Uterus (tissue), 3 donors: ENCODE measurements at regions not wholly inside any gene's neighbourhood (a gene's known extent, or its start where the extent isn't known, plus 50 kb on each side); places are given as distances from the start of the nearest gene placed in this dataset.

Experiments used
- DNase-seq, 2 donors: peaks; one replicate each; pipeline ENCODE4 v3.0.0-alpha.2; 2019 to 2020
- H3K27ac ChIP-seq, 2 donors: fragments of 200-600 bp; sonication (generic); 1 replicate in 1 of 2; 2 replicates in 1 of 2; pipeline ENCODE4 v1.5.1; 2016 to 2018
- H3K27me3 ChIP-seq, 2 donors: fragments of 200-600 bp; sonication (generic); one replicate each; pipeline ENCODE4 v1.5.1; 2018 to 2019; ENCODE audit warnings: control low read depth in 1 of 2
- H3K36me3 ChIP-seq, 2 donors: fragments of 200-600 bp; sonication (generic); one replicate each; pipeline ENCODE4 v1.5.1; 2019; ENCODE audit warnings: control low read depth in 1 of 2
- H3K4me1 ChIP-seq, 2 donors: fragments of 200-600 bp; sonication (generic); one replicate each; pipeline ENCODE4 v1.5.1; 2018 to 2019; ENCODE audit warnings: control low read depth in 1 of 2
- H3K4me3 ChIP-seq, 2 donors: fragments of 200-600 bp; sonication (generic); 1 replicate in 1 of 2; 2 replicates in 1 of 2; pipeline ENCODE4 v1.5.1; 2018 to 2019; ENCODE audit warnings: mild to moderate bottlenecking in 1 of 2
- H3K9me3 ChIP-seq, 2 donors: fragments of 200-600 bp; sonication (generic); one replicate each; pipeline ENCODE4 v1.5.1; 2019; ENCODE audit warnings: control low read depth in 1 of 2
- CTCF ChIP-seq, 4 experiments: fragments of 200-600 bp in 2 of 4; fragments of 450-650 bp in 2 of 4; sonication (generic) in 2 of 4; IDR thresholded peaks; one replicate each; pipeline ENCODE4 v1.5.1; 2016 to 2019; ENCODE audit warnings: antibody characterized with exemption in 4 of 4, mild to moderate bottlenecking in 2 of 4, moderate library complexity in 1 of 4
- POLR2A ChIP-seq, 2 donors: fragments of 450-650 bp; IDR thresholded peaks; one replicate each; pipeline ENCODE4 v1.6.1; 2016; ENCODE audit warnings: antibody characterized with exemption in 2 of 2, mild to moderate bottlenecking in 1 of 2, moderate library complexity in 1 of 2
- intact Hi-C: fragments of 100-400 bp; cut with DNase I; formaldehyde crosslinking; loops from one replicate; pipeline ENCODE4 v1.15.1; 2023; ENCODE audit warnings: low total_unique reads
- donor health status: DM: yes; HTN: yes; CAD: no.

- H3K27me3 ChIP-seq = no peaks in the 10 kb centered on the region
- no peaks in the 10 kb centered on the region for H3K36me3 ChIP-seq
- peak in 1 of 2 donors; percentile 26 for DNase-seq
- H3K4me1 ChIP-seq = no peaks in the 10 kb centered on the region
- no peak overlapping the region for H3K4me3 ChIP-seq
- intact Hi-C loops = no loop called here
- peak overlapping the region in 1 of 2 donors; percentile 1 for H3K27ac ChIP-seq
- TF ChIP-seq CTCF (IDR thresholded peaks at IDR 0.05) = no peak
- TF ChIP-seq POLR2A (IDR thresholded peaks at IDR 0.05) = no peak
- H3K9me3 ChIP-seq = no peaks in the 10 kb centered on the region
Observed at GRCh38 chr10:121154846-121155245, 303.7 kb downstream of the WDR11 start.

- intact Hi-C loops = no loop called here
- Histone ChIP-seq H3K27me3 (no peaks in the 10 kb centered on the region), H3K9me3 (no peaks in the 10 kb centered on the region), H3K36me3 (no peaks in the 10 kb centered on the region), H3K4me3 (no peak overlapping the region), H3K4me1 (no peaks in the 10 kb centered on the region), H3K27ac (peak overlapping the region in 1 of 2 donors; percentile 1)
- TF ChIP-seq POLR2A (IDR thresholded peaks at IDR 0.05) (no peak), CTCF (IDR thresholded peaks at IDR 0.05) (no peak)
- DNase-seq = peak in 1 of 2 donors; percentile 35
Observed at GRCh38 chr10:121155742-121156474, 304.7 kb downstream of the WDR11 start.

GRCh38 chr10:121157998-121158397 is 306.8 kb downstream of the WDR11 start:
- intact Hi-C loops = no loop called here
- Histone ChIP-seq H3K4me1 (no peaks in the 10 kb centered on the region), H3K9me3 (no peaks in the 10 kb centered on the region), H3K27me3 (no peaks in the 10 kb centered on the region), H3K27ac (no peak overlapping the region), H3K4me3 (no peak overlapping the region), H3K36me3 (no peaks in the 10 kb centered on the region)
- TF ChIP-seq CTCF (IDR thresholded peaks at IDR 0.05) (no peak), POLR2A (IDR thresholded peaks at IDR 0.05) (no peak)
- DNase-seq = peak in 1 of 2 donors; percentile 25

- DNase-seq = no peak
- TF ChIP-seq POLR2A (IDR thresholded peaks at IDR 0.05) (no peak), CTCF (IDR thresholded peaks at IDR 0.05) (no peak)
- H3K9me3 ChIP-seq = peaks cover 0 to 2% of the 10 kb centered on the region in 2 donors
- H3K36me3 ChIP-seq = no peaks in the 10 kb centered on the region
- no peak overlapping the region for H3K27ac ChIP-seq
- no peak overlapping the region for H3K4me3 ChIP-seq
- no peaks in the 10 kb centered on the region for H3K27me3 ChIP-seq
- no peaks in the 10 kb centered on the region for H3K4me1 ChIP-seq
- intact Hi-C loops = no loop called here
Observed at GRCh38 chr10:121158988-121159579, 307.9 kb downstream of the WDR11 start.

GRCh38 chr10:121159670-121160069 is 308.5 kb downstream of the WDR11 start:
- H3K9me3 ChIP-seq = peaks cover 0 to 4% of the 10 kb centered on the region in 2 donors
- no peak overlapping the region for H3K4me3 ChIP-seq
- no peaks in the 10 kb centered on the region for H3K36me3 ChIP-seq
- no peaks in the 10 kb centered on the region for H3K4me1 ChIP-seq
- intact Hi-C loops = no loop called here
- no peak for DNase-seq
- H3K27ac ChIP-seq = no peak overlapping the region
- TF ChIP-seq CTCF (IDR thresholded peaks at IDR 0.05) = no peak
- no peak for TF ChIP-seq POLR2A (IDR thresholded peaks at IDR 0.05)
- no peaks in the 10 kb centered on the region for H3K27me3 ChIP-seq
